IPS DF 4.7 (cell line): ENCODE measurements at regions not wholly inside any gene's neighbourhood (a gene's known extent, or its start where the extent isn't known, plus 50 kb on each side); places are given as distances from the start of the nearest gene placed in this dataset.
"Not testable (repeated sequence)": the region's sequence is repeated elsewhere in the genome, so short reads cannot be mapped to it uniquely, and the experiment has no call there.

Source experiments
- DNase-seq: peaks from one replicate; pipeline ENCODE4 v3.0.0-alpha.2; 2013; ENCODE audit warnings: low spot score; ENCODE audit errors: extremely low read depth

DNA sequence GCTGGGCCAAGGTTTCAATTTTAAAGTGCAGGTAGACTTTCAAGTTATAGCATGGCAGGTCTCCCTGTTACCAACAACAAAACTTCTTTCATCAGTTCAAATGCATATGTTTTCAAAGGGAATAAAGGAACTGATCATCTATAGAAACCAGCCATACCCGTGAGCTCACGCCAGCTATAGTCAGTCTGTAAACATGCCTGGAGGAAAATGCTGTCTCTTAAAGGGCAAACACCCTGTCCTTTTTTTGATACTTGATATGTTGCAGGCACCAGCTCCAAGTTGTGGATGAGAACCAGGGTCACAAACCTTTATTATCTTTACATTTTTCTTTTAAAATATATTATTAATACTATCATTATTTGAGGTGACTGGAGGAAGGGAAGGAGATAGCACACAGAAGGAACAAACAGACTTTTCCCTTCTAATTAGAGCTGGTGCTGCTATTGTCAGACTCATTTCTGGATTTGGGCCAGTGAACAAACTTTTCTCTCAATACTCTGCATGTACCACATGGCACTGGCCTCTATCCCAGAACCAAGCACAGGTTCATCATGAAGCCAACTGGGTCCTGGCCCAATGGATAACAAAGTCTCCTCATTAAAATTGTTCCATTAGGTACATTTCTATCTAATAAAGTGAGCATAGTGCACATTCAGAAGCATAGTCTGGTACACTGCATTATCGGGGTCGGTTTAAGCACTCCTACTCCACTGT lies 1102.4 kb downstream of the SORCS3 start:
- DNase-seq, result no peak

DNA sequence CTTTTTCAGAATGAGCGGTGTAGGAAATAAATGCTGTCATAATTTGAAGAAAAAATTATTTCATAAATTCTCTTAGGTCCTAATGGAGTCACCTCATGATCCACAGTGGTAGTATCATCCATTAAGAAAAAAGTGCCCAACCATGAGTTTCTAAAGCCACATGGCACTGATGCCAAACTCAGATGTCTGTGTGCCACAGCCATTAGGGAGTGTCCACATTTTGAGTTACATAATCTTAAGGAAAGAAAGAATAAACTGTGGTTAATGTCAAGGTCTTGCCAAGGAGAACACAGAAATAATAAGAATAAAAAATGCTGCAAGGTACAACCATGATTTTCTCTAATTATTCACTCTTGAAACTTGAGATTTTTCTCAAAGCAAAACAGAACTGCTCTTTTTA lies 1101.8 kb downstream of the SORCS3 start:
- no peak for DNase-seq

DNA sequence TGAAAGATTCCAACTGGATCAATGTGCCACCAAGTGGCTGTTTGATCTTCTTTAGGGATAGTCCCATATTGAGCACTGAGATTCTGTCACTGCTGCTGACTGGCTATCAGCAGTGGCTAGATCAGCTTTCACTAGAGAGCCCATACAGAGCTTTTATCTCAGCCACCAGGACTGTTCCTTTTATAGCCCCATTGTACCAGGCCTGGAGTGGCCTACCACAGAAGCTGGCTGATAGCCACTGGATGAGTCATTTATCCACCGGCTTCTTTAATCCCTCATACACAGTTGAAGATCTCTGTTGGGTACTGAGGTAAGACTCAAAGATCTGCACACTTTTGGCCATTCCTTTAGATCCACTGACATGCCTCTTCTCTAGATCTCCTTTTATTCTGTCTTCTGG lies 1101.1 kb downstream of the SORCS3 start:
- DNase-seq, result no peak

DNA sequence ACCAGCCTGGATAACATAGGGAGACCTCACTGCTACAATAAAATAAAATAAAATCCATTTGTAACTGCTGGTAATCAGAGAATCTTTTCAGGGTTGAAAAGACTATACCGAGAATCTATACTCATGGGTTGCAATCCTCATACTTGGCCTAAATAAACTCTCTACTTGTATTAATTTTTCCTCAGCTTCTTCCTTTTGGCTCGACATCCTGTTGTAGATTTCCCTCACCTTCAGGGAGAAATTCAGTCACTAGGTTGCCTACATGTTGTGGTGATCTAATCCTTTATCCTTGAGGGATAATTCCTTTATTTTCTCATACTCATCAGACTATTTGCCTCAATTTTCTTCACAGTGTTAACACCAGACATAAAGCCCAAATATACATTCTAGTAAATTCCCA lies 1093.4 kb downstream of the SORCS3 start:
- no peak for DNase-seq

DNA sequence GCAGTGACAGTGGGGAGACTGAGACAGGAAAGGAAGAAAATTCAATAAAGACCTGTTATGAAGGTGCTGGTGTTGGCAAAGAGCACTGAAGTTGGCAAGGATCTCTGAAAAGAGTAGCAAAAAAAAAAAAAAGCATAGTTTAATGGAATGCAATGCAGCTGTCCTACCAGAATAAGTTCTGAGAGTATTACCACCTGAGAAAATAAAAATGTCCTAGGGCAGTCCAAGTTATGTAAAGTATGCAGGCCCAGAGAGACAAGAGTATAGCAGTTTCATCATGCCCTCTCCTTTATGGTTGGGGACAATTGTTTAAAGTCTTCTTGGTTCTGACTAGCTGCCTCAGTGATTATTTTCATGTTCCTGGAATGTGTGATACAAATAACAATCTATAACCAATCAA lies 1092.8 kb downstream of the SORCS3 start:
- DNase-seq, result no peak

DNA sequence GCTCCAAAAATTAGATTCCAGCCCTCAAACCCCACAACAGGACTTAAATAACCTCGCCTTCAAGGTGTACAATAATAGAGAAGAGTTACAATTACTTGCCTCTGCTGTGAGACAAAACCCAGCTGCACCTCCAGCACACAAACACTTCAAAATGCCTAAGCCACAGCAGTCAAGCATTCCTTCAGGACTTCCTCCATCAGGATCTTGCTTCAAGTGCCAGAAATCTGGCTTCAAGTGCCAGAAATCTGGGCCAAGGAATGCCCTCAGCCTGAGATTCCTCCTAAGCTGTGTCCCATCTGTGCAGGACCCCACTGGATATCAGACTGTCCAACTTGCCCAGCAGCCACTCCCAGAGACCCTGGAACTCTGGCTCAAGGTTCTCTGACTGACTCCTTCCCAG lies 1088.3 kb downstream of the SORCS3 start:
- no peak for DNase-seq

DNA sequence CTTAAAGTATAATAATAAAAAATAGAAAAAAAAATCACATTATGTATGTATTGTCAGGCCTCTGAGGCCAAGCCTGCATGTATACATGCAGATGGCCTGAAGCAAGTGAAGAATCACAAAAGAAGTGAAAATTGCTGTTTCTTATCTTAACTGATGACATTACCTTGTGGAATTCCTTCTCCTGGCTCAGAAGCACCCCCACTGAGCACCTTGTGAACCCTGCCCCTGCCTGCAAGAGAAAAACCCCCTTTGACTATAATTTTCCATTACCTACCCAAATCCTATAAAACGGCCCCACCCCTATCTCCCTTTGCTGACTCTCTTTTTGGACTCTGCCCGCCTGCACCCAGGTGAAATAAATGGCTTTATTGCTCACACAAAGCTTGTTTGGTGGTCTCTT lies 1086.5 kb downstream of the SORCS3 start:
- not testable (repeated sequence) for DNase-seq

DNA sequence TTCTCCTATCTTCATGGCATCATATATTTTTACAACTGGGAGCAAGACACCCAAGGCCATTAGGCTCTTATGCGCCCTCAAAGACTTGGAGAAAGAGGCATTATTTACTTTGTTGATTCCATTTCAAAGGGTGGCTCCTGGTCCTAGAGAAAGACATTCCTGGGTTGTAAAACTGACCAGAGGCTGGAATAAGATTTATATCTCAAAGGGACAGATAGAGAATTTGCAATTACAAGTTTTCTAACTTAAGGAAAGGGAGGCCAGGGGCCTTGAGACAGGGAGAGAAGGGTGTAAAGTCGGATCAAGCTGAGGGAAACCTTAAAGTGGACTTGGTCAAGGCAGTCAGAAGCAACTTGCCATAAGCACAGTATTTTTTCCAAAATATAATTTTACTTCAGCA lies 1086.0 kb downstream of the SORCS3 start:
- DNase-seq, result no peak

DNA sequence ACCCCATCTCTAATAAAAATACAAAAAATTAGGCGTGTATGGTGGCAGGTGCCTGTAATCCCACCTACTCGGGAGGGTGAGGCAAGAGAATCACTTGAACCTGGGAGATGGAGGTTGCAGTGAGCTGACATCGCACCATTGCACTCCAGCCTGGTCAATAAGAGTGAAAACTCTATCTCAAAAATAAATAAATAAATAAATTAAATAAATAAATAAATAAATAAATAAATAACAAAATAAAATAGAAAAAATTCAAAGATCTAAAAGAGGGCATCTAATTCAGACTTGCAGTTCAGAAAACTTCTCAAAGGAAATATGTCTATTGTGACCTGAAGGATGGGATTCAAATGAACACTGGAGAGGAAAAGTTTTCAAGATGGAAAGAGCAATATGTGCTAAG lies 1085.1 kb downstream of the SORCS3 start:
- DNase-seq, result no peak

DNA sequence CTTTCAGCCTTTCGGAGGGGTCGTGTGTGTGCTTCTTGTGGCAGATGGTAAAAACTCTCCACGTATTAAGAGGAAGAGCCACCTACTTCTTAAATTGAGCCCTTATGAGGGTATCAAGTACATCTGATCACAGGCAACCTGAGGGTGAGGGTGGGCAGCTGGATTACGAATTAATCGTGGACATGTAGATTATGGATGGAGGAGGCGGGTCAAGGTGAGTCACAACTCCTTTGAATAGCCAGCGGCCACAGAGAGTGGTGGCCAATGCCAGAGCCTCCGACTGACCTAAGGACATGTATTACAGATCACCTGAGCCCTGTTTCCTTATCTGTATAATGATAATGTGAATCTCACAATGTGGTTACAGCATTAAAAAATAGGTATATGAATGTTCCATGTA lies 1083.9 kb downstream of the SORCS3 start:
- no peak for DNase-seq

DNA sequence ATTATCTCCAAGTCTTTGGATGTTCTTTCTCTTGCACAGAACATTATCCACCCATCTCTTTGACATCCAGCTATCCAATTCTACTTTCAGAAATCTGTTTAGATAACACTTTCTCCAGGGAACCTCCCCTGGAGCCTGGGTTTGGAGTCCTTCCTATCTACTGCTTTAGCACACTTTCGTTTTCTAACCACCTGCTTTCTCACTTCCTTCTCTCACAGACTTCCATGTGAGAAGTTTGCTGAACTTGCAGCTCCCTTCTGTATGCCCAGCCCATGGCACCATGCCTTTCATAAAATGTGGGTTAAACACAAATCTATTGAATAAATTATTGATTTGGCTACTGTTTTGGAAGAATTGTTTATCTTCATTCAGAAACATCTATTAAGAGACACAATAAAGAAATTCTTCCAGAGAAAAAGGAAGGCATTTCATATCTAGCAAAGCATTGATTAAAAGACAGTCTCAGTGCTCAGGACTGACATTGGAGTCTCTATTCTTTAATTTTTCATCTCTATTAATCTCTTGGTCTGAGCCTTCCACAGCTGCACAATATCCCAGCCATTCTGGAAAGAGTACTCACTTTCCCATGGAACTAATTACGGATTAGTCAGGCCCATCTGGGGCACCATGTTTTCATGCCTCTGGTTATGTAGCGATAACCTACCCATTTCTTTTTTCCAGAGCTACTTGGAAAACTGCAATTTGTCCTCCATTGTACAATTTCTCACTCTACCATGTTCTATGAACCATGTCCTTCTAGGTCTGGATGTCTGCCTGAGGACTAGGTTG lies 1077.3 kb downstream of the SORCS3 start:
- no peak for DNase-seq

DNA sequence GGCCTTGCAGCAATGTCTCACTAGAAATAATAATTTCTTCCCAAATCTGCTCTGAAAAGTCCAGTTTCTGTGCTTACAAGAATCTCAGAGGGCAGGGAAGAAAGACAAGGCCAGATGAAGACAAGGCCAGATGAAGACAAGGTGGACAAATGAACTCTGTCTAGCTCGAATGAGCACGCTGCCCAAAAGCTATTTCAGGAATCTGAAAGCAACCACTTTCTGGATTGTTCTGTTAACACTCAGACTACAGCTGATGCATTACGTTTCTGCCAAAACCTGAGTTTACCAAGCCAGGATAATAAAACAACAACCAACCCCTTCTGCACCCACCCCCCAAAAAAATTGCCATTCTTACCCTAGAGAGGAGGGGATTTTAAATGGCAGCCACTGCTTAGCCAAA lies 1073.6 kb downstream of the SORCS3 start:
- DNase-seq, result no peak

DNA sequence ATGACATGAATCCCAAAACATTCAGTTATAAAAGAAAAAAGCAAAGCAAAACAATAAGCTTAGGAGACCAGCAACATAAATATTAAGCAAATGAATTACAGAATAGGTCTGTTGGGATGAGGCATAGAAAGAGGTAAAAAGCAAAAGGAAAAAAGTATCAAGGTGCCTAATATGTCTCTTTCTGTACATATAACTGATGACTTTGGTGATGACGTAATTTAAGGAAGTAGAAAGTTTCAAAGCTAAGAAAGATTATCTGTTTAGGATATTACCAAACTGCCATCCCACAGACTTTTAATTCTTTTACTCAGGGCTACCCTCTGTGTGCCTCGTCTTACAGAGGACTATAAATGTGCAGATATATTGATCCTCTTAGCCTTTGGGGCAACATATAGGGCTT lies 1066.5 kb downstream of the SORCS3 start:
- no peak for DNase-seq

DNA sequence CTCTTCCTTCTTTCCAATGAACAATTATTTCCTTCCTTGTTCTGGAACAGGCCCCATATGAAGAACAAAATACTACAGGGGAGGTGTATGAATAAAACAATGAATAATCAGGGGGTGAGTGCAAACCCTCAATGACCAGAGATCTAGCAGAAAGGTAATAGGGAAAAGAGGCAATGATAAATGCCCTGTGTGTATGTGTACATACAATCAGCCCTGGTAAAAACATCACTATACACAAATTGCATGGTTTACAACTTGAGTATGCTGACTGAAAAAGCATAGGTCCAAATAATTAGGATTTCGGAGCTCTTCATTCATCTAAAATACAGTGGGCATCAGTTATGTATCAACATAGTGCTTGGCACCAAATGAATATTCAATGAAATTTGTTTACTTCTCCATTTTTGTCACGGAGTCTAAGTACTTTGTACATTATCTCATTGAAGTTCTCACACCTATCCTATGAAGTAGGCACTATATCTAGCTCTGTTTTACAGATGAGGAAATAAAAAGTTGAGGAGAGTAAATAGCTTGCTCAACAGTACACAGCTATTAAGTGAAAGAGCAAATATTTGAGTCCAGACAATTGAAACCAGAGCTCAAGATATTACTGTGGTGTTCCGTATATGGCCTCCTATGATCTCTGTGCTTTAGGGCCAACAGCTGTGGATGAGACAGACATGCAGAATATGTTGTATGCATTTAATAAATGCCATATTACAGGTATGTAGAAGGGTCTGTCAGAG lies 1065.4 kb downstream of the SORCS3 start:
- no peak for DNase-seq

DNA sequence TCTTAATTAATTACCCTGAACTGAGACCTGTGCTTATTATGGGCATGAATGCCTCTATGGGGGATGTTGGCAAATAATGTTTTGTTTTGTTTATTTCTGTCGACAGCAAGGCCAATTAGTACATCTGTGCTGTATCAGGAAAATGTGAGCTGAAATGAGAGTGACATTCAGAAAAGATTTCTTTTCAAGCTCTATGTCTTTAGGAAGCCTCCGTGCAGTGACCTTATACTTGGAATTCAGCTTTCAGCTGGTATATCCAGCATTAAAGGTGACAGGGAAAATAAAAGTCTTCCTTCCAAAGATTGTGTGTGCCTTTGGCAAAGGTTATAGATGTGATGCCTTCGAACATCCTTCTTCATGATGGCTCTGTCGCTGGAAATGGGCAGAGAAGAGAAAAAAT lies 1061.1 kb downstream of the SORCS3 start:
- no peak for DNase-seq

DNA sequence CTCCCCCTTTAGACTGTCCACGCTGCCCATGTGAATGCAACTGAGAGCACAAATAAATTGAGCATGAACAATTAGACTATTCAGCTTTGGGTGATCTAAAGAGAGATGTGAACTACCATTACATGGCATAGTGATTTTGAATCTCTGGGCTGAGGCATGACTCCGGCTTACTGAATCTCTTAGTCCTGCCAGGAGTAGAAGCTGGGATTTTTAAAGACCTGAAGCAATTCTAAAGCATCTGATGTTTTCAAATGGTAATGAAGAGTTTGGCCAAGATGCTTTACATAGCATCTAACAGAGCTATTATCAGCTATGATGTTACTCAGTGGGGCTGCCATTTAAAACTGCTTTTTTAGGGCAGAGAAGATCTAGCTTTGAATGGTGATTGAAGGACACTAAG lies 1059.1 kb downstream of the SORCS3 start:
- DNase-seq, result no peak

DNA sequence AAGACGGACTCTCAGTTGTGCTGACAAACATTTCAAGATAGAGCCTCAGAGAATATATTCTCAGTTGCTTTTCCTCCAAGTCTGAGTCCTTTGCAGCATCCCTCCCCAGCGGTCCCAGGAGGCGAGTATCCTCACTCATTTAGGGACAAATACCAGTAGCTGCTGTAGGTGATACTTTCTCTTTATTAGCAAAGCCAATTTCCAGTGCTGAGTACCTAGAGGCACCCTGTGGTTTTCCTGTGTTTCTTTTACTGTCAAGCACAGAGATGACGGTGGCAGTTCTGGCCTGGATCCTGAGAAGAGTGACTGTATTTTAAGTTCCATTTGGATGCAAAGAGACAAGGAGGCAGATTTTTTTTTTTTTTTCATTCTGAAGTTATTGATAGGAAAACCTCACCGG lies 1058.4 kb downstream of the SORCS3 start:
- no peak for DNase-seq

DNA sequence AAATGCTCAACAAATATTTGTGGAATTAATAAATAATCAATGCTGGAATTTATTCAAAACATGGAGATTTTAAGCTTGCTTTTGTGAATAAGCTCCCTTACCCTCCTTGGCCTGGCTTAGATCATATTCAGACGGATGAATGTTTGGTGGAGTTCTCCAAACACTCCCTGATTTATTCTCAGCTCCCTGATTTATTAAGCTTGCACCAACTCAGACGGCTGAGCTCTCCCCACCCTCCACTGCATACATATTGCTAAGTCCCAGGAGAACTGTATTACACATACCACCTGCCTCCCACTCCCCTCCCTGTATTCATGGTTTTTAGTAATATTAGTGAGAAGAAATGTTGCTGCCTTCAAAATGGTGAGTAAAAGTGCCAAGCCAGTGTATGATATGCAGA lies 1057.5 kb downstream of the SORCS3 start:
- DNase-seq, result no peak

DNA sequence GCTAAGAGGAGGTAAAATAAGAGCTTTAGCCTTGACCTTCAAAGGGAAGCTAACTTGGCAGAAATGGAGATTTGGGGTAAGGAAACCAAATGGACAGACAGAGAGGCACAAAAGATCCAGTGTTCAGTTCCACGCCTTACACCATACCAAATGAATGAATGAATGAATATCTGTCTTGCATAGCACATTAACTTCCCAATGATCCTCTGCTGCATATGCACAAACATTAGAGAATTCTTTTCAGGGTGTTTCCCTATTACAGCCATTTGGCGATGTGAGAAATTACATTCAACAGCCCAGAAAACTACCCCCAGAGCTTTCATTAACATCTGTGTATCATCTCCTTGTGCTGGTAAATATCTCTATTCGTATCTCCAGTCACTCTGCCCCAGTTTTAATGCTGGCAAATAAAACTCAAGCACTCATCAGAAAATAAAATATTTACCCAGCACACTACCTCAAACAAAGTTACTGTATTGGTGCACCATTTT lies 1056.2 kb downstream of the SORCS3 start:
- DNase-seq, result no peak

DNA sequence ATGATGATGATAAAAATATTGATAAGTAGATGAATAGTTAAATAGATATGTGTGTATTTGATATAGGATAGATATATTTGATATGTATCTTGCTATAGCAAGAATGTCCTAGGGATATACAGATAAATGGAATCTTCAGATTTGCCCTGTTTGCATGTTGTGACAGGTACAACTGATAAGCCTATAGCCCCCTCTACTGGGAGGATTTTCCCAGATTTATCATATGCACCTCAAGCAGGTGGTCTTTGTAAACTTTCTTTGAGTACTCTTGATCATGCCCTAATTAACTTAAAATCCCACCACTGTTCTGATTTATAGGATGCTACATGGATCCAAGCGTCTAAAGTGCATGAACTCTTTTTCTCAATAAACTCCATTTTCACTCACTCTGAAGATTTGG lies 1050.7 kb downstream of the SORCS3 start:
- peak; percentile 60 for DNase-seq

DNA sequence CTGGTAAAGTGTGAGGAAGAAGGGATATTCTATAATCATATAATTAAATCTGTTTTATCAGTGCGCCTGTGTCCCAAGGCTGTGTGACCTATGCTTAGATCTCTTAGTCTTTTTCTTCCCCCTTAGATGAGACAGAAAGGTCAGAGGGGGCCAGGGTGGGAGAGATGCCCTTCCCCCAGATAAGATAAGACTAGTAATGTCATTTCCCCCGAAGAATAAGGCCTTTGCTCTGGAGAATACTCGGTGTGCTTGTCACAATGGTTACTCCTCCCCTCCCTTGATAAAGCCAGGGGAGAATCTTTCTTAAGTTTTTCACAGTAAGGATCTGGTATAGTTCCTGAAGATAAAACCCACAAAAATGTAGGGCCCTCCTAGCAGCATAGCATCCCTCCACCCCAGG lies 1041.8 kb downstream of the SORCS3 start:
- DNase-seq, result no peak

DNA sequence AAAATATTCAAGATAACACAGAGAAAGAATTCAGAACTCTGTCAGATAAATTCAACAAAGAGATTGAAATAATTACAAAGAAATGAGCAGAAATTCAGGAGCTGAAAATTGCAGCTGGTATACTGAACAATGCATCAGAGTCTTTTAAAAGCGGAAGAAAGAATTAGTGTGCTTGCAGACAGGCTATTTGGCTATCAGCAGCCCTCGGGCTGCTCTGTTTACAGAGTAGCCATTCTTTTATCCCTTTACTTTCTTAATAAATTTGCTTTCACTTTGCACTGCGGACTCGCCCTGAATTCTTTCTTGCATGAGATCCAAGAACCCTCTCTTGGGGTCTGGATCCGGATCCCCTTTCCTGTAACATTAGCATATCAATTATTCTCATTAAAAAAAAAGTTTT lies 1040.0 kb downstream of the SORCS3 start:
- no peak for DNase-seq
